Testis (tissue), 2 donors: ENCODE measurements at regions not wholly inside any gene's neighbourhood (a gene's known extent, or its start where the extent isn't known, plus 50 kb on each side); places are given as distances from the start of the nearest gene placed in this dataset.

Experiments used
- POLR2A ChIP-seq: fragments of 450-650 bp; IDR thresholded peaks from one replicate; pipeline ENCODE4 v1.6.1; 2017; ENCODE audit warnings: antibody characterized with exemption, mild to moderate bottlenecking, moderate library complexity
- TF ChIP-seq, protein P1 (sequence below), 3 experiments: fragments of 450-650 bp in 2 of 3; fragments of 200-600 bp in 1 of 3; sonication (generic) in 1 of 3; IDR thresholded peaks; one replicate each; pipeline ENCODE4 v1.5.1; 2016 to 2019; ENCODE audit warnings: antibody characterized with exemption in 3 of 3, mild to moderate bottlenecking in 2 of 3, moderate library complexity in 1 of 3

DNA sequence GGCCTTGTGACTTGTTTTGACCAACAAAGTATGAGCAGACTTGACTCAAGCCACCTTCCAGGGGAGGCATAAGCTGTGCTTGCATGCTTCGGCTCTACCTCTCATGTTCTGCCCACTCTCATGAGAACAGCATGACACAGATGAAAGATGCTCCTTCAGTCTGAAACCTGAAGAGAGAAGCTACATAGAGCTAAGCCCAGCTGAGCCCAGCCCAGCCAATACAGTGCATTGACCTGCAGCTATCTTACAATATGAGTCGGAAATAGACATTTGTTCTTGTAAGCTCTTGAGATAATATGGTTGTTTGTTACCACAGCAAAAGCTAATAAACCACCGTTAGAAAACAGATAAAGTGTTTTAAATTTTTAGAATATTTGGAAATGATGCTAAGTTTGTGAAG, 426.7 kb upstream of the PKDCC start:
- TF ChIP-seq, protein P1, sequence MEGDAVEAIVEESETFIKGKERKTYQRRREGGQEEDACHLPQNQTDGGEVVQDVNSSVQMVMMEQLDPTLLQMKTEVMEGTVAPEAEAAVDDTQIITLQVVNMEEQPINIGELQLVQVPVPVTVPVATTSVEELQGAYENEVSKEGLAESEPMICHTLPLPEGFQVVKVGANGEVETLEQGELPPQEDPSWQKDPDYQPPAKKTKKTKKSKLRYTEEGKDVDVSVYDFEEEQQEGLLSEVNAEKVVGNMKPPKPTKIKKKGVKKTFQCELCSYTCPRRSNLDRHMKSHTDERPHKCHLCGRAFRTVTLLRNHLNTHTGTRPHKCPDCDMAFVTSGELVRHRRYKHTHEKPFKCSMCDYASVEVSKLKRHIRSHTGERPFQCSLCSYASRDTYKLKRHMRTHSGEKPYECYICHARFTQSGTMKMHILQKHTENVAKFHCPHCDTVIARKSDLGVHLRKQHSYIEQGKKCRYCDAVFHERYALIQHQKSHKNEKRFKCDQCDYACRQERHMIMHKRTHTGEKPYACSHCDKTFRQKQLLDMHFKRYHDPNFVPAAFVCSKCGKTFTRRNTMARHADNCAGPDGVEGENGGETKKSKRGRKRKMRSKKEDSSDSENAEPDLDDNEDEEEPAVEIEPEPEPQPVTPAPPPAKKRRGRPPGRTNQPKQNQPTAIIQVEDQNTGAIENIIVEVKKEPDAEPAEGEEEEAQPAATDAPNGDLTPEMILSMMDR (IDR thresholded peaks at IDR 0.05), result no peak
- no peak for TF ChIP-seq POLR2A
